BLaER1 (cell line): ENCODE measurements at regions not wholly inside any gene's neighbourhood (a gene's known extent, or its start where the extent isn't known, plus 50 kb on each side); places are given as distances from the start of the nearest gene placed in this dataset.
"Not testable (repeated sequence)": the region's sequence is repeated elsewhere in the genome, so short reads cannot be mapped to it uniquely, and the experiment has no call there.

Source experiments
- H3K27ac ChIP-seq: shearing (Covaris generic); formaldehyde crosslinking; 2 replicates; pipeline ENCODE4 v1.8.1; 2022
- H3K27me3 ChIP-seq: shearing (Covaris generic); formaldehyde crosslinking; 2 replicates; pipeline ENCODE4 v1.8.1; 2022
- H3K36me3 ChIP-seq: shearing (Covaris generic); formaldehyde crosslinking; 2 replicates; pipeline ENCODE4 v1.8.1; 2022
- H3K4me1 ChIP-seq: shearing (Covaris generic); formaldehyde crosslinking; 2 replicates; pipeline ENCODE4 v1.8.1; 2022
- H3K4me2 ChIP-seq: shearing (Covaris generic); formaldehyde crosslinking; 2 replicates; pipeline ENCODE4 v1.8.1; 2022
- H3K4me3 ChIP-seq: shearing (Covaris generic); formaldehyde crosslinking; 2 replicates; pipeline ENCODE4 v1.8.1; 2022
- H3K9ac ChIP-seq: shearing (Covaris generic); formaldehyde crosslinking; 2 replicates; pipeline ENCODE4 v1.8.1; 2022
- H3K9me3 ChIP-seq: shearing (Covaris generic); formaldehyde crosslinking; 2 replicates; pipeline ENCODE4 v1.8.1; 2022
- H4K20me1 ChIP-seq: shearing (Covaris generic); formaldehyde crosslinking; 2 replicates; pipeline ENCODE4 v1.8.1; 2022
- Cebpa-rat ChIP-seq: shearing (Covaris generic); IDR thresholded peaks from 2 replicates; pipeline ENCODE4 v1.8.1; 2022

- H3K4me2 ChIP-seq: peak overlapping the region; percentile 49
Measured at GRCh38 chr6:135624402-135625295, 127.1 kb upstream of the AHI1 start.

DNA sequence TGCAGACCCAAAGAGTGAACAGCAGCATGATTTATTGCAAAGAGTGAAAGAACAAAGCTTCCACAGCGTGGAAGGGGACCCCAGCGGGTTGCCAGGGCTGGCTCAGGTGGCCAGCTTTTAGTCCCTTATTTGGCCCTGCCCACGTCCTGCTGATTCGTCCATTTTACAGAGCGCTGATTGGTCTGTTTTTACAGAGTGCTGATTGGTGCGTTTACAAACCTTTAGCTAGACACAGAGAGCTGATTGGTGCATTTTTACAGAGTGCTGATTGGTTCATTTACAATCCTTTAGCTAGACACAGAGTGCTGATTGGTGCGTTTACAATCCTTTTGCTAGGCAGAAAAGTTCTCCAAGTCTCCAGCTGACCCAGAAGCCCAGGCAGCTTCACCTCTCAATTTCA, 128.5 kb upstream of the AHI1 start:
- peaks cover 12% of the 10 kb centered on the region for H3K4me1 ChIP-seq
- not testable (repeated sequence) for H3K36me3 ChIP-seq

More at GRCh38 chr6:135624402-135625295, 127.1 kb upstream of the AHI1 start:
- Histone ChIP-seq H4K20me1 (no peaks in the 10 kb centered on the region), H3K36me3 (no peaks in the 10 kb centered on the region), H3K9ac (no peak overlapping the region), H3K27ac (no peak overlapping the region; the same call in 1 of the 2 replicates), H3K4me1 (peaks cover 12% of the 10 kb centered on the region), H3K9me3 (peaks cover 7% of the 10 kb centered on the region), H3K27me3 (no peaks in the 10 kb centered on the region), H3K4me3 (no peak overlapping the region)
- TF ChIP-seq Cebpa-rat: no peak

DNA sequence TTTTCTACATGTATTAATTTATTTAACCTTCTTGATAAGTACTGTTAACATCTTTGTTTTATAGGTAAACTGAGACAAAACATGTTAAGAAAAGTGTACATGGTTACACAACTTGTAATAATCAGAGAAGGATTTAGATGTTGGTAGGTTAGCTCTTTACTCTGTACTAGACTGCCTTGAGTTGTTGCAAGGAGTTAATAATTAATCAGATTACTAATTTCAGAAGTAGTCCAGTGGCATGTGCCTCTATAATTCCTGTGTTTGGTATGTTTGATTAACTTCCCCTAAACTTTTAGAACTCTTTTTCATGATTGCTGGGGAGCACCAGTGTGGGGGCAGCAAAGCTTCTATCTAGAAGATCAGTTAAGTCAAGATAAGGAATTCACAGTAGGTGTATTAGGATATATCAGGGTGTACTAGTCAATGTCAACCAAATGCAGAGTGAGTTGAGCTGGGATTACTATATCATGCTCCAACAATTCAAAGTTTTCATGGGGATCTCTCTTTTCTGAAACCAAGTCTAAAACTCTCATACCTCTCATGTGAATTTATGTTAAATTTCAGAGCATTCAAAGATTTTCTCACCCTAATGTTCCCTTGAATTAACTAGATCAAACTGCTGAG, 129.7 kb upstream of the AHI1 start:
- Histone ChIP-seq H3K9me3 (peaks cover 7% of the 10 kb centered on the region), H4K20me1 (no peaks in the 10 kb centered on the region), H3K36me3 (no peaks in the 10 kb centered on the region), H3K9ac (no peak overlapping the region), H3K27ac (no peak overlapping the region), H3K4me1 (peaks cover 12% of the 10 kb centered on the region), H3K4me3 (no peak overlapping the region), H3K4me2 (no peak overlapping the region), H3K27me3 (no peaks in the 10 kb centered on the region)
- no peak for TF ChIP-seq Cebpa-rat

More for the DNA sequence above, 128.5 kb upstream of the AHI1 start:
- not testable (repeated sequence) for H3K4me3 ChIP-seq, H3K27me3 ChIP-seq, H4K20me1 ChIP-seq, H3K9me3 ChIP-seq, H3K9ac ChIP-seq, H3K4me2 ChIP-seq, H3K27ac ChIP-seq

- H3K4me3 ChIP-seq: no peak overlapping the region
- no peak overlapping the region for H3K27ac ChIP-seq
- no peaks in the 10 kb centered on the region for H3K36me3 ChIP-seq
- no peaks in the 10 kb centered on the region for H4K20me1 ChIP-seq
- H3K27me3 ChIP-seq: no peaks in the 10 kb centered on the region
- H3K4me1 ChIP-seq: no peaks in the 10 kb centered on the region
- no peak for TF ChIP-seq Cebpa-rat
- peaks cover 4% of the 10 kb centered on the region for H3K9me3 ChIP-seq
- no peak overlapping the region for H3K9ac ChIP-seq
- no peak overlapping the region for H3K4me2 ChIP-seq
Measured at GRCh38 chr6:135630789-135631376, 133.3 kb upstream of the AHI1 start.

GRCh38 chr6:135631821-135632220, 134.3 kb upstream of the AHI1 start:
- H3K4me1 ChIP-seq: no peaks in the 10 kb centered on the region
- H3K36me3 ChIP-seq: no peaks in the 10 kb centered on the region
- H3K9me3 ChIP-seq: no peaks in the 10 kb centered on the region
- no peaks in the 10 kb centered on the region for H3K27me3 ChIP-seq
- TF ChIP-seq Cebpa-rat: no peak
- H3K4me2 ChIP-seq: no peak overlapping the region
- no peak overlapping the region for H3K9ac ChIP-seq
- no peaks in the 10 kb centered on the region for H4K20me1 ChIP-seq
- H3K27ac ChIP-seq: no peak overlapping the region
- H3K4me3 ChIP-seq: no peak overlapping the region

GRCh38 chr6:135633573-135633972, 136.0 kb upstream of the AHI1 start:
- TF ChIP-seq Cebpa-rat: no peak
- no peak overlapping the region for H3K4me3 ChIP-seq
- no peaks in the 10 kb centered on the region for H3K27me3 ChIP-seq
- no peaks in the 10 kb centered on the region for H4K20me1 ChIP-seq
- no peaks in the 10 kb centered on the region for H3K9me3 ChIP-seq
- H3K4me1 ChIP-seq: no peaks in the 10 kb centered on the region
- no peak overlapping the region for H3K4me2 ChIP-seq
- no peak overlapping the region for H3K9ac ChIP-seq
- no peaks in the 10 kb centered on the region for H3K36me3 ChIP-seq
- no peak overlapping the region for H3K27ac ChIP-seq

GRCh38 chr6:135637701-135638100, 140.2 kb upstream of the AHI1 start:
- Histone ChIP-seq H3K27me3 (no peaks in the 10 kb centered on the region), H3K27ac (no peak overlapping the region), H3K9me3 (no peaks in the 10 kb centered on the region), H4K20me1 (no peaks in the 10 kb centered on the region), H3K4me2 (no peak overlapping the region), H3K4me1 (no peaks in the 10 kb centered on the region), H3K4me3 (no peak overlapping the region), H3K9ac (no peak overlapping the region), H3K36me3 (no peaks in the 10 kb centered on the region)
- TF ChIP-seq Cebpa-rat: no peak

GRCh38 chr6:135638108-135638507, 140.6 kb upstream of the AHI1 start:
- no peaks in the 10 kb centered on the region for H3K27me3 ChIP-seq
- H3K27ac ChIP-seq: no peak overlapping the region
- H3K4me2 ChIP-seq: no peak overlapping the region
- H3K9ac ChIP-seq: no peak overlapping the region
- TF ChIP-seq Cebpa-rat: no peak
- H3K36me3 ChIP-seq: no peaks in the 10 kb centered on the region
- H3K9me3 ChIP-seq: no peaks in the 10 kb centered on the region
- H3K4me3 ChIP-seq: no peak overlapping the region
- no peaks in the 10 kb centered on the region for H4K20me1 ChIP-seq
- H3K4me1 ChIP-seq: no peaks in the 10 kb centered on the region

DNA sequence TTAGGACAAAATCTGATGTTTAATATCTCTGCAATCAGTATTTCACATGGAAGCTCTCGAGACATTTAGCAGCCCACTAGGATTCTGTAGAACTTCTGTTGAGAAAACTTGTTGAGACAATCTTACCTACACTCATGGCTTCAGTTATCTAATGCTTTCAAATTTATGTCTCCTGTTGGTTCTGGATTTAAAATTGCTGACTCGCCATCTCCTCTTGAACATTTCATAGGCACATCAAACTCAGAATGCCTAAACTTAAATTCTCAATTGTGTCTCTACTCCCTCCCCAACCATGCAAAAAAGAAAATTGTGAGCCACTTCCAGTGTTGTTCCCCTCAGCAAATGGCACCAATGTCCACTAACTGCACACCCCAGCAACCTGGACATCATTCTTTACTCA, 142.5 kb upstream of the AHI1 start:
- TF ChIP-seq Cebpa-rat: no peak
- Histone ChIP-seq H3K9ac (no peak overlapping the region), H3K4me3 (no peak overlapping the region), H3K4me2 (no peak overlapping the region), H4K20me1 (no peaks in the 10 kb centered on the region), H3K4me1 (no peaks in the 10 kb centered on the region), H3K27me3 (no peaks in the 10 kb centered on the region), H3K36me3 (no peaks in the 10 kb centered on the region), H3K9me3 (no peaks in the 10 kb centered on the region), H3K27ac (no peak overlapping the region)
